ENCODE measurements at regions not wholly inside any gene's neighbourhood (a gene's known extent, or its start where the extent isn't known, plus 50 kb on each side); places are given as distances from the start of the nearest gene placed in this dataset.

DNA sequence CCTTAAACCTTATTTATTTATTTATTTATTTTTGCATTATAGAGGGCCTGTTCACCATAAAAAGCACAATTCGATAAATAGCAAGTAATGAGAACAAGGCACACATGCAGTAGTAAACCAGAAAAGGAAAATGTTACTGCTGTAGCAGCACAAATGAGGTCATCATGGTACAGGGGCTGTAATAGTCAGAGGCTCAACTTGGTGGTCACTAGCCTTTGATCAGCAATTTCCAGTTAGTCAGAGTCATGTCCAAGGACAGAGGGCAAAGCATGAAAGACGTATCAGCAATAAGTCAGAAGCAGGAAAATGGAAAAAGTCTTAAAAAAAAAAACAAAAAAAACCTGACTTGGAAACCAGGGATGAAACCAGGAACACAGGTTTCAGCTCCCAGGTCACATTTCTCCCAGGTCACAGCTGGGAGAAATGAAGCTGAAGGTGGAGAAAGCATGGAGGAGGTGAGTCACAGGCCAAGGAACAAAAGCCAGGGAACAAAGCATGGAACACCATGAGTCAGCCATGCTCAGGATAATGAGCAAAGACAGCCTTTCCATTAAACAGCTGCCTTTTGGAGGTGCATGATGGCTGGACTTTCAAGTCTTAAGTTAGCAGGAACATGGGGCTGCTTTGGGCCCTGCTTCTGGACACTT is 556.3 kb downstream of the LTN1 start:
- TF ChIP-seq, protein P1, sequence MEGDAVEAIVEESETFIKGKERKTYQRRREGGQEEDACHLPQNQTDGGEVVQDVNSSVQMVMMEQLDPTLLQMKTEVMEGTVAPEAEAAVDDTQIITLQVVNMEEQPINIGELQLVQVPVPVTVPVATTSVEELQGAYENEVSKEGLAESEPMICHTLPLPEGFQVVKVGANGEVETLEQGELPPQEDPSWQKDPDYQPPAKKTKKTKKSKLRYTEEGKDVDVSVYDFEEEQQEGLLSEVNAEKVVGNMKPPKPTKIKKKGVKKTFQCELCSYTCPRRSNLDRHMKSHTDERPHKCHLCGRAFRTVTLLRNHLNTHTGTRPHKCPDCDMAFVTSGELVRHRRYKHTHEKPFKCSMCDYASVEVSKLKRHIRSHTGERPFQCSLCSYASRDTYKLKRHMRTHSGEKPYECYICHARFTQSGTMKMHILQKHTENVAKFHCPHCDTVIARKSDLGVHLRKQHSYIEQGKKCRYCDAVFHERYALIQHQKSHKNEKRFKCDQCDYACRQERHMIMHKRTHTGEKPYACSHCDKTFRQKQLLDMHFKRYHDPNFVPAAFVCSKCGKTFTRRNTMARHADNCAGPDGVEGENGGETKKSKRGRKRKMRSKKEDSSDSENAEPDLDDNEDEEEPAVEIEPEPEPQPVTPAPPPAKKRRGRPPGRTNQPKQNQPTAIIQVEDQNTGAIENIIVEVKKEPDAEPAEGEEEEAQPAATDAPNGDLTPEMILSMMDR (IDR thresholded peaks at IDR 0.05), result no peak
- TF ChIP-seq POLR2A (IDR thresholded peaks at IDR 0.05), result no peak
- H3K27me3 ChIP-seq, result no peaks in the 10 kb centered on the region
- H3K9me3 ChIP-seq, result no peaks in the 10 kb centered on the region
- no peaks in the 10 kb centered on the region for H3K4me1 ChIP-seq
- DNase-seq, result no peak
- no peak overlapping the region for H3K27ac ChIP-seq
- no peak overlapping the region for H3K4me3 ChIP-seq
- no peaks in the 10 kb centered on the region for H3K36me3 ChIP-seq

DNA sequence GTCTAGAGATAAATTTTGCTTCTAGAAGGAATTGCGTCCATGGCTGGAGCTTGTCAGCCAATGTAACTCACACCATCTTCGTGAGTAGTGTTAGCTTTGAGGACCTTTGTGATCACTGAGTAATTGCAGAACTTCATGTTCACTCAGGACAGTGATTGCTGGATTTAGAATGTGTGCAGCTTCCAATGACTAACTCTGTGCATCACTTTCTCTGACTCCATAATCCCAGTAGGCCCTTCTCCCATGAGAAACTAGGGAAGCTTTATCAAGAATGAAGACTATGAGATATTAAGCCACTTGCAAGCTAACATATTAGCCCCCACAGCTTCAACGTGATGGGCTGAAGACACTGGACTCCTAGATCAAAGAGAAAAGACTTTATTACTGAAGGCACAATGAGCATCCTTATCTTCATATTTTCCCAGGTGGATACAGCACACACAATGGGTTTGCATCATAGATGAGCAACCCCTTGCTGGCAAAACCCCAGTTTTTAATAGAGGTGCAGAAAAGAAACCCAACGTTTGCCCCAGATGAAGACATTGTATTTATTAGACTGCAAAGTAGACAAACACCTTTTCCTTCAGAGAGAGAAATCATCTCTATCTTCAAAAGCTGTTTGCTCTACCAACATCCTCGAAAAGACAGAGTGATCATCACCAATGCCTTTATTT is 561.0 kb downstream of the LTN1 start:
- no peak for DNase-seq
- Histone ChIP-seq H3K4me1 (no peaks in the 10 kb centered on the region), H3K27ac (no peak overlapping the region), H3K36me3 (no peaks in the 10 kb centered on the region), H3K27me3 (no peaks in the 10 kb centered on the region), H3K4me3 (no peak overlapping the region), H3K9me3 (no peaks in the 10 kb centered on the region)
- no peak for TF ChIP-seq POLR2A (IDR thresholded peaks at IDR 0.05)
- TF ChIP-seq, protein P1 (IDR thresholded peaks at IDR 0.05), result no peak

DNA sequence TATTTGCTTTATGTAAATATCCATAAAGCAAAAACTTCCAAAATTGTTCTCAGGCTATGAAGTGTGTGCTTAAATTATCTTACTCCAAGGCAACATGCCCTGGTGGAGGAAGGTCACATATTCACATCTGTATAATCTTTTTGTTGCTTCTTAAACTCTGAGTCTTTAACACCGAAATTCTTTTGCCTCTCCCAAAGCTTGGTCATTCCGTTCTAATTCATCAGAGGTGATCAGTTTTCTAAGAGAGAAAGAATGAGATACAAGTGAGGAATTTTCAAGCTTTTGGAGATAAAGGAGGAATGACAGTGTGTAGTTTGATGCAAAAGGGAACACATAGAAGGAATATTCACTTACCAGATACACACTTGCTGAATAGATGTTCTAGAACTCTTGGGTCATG is 561.7 kb downstream of the LTN1 start:
- TF ChIP-seq, protein P1 (IDR thresholded peaks at IDR 0.05), result no peak
- no peak for TF ChIP-seq POLR2A (IDR thresholded peaks at IDR 0.05)
- Histone ChIP-seq H3K36me3 (no peaks in the 10 kb centered on the region), H3K27ac (no peak overlapping the region), H3K27me3 (no peaks in the 10 kb centered on the region), H3K4me1 (no peaks in the 10 kb centered on the region), H3K4me3 (no peak overlapping the region), H3K9me3 (no peaks in the 10 kb centered on the region)
- DNase-seq, result no peak

DNA sequence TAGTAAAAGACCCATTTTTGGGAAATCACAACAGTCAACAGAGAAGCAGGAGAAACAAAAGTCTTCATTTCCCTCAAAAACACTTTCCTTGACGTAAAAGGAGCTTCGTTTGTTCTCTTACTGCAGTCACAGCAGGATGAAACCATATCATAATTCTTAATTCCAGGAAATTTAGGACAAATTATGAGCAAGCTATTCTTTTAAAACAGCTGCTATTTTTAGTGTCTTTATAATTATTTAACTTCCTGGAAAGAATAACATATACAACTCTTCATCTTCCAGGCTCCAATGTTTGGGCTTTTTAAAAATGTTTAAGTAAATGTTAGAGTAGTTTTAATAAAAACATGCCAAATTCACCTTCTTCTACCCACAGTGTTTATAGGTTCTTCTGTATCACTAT is 563.5 kb downstream of the LTN1 start:
- Histone ChIP-seq H3K4me1 (no peaks in the 10 kb centered on the region), H3K27ac (no peak overlapping the region), H3K4me3 (no peak overlapping the region), H3K27me3 (no peaks in the 10 kb centered on the region), H3K36me3 (no peaks in the 10 kb centered on the region), H3K9me3 (no peaks in the 10 kb centered on the region)
- DNase-seq, result no peak
- TF ChIP-seq, protein P1 (IDR thresholded peaks at IDR 0.05), result no peak
- TF ChIP-seq POLR2A (IDR thresholded peaks at IDR 0.05), result no peak

DNA sequence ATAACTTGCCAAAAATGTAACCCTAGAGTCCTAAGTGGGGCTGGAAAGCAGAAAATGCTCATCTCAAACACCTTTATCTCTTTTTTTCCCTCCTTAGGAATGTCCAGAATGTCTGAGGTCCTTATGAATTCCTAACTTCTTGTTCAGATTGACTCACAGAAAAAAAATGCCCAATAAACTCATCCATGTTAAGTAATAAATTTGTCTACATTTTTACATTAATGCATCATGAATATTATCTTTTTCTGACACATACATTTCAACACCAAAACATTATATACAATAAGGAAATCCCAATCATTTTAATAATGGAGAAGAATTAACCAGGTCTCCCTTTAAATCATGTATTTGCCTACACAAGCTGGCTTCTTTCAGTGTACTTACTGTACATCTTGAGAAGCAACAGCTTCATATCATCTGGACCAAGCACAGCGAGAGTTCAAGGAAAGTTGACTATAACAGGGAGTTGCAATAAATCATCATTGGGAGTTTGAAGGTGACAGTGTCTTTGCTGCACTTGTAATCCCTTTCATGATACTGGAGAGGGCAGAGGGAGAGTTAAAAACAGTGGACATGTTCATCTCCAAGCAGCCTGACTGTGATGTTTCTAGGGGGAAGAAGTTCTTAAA is 565.2 kb downstream of the LTN1 start:
- no peaks in the 10 kb centered on the region for H3K9me3 ChIP-seq
- no peak for TF ChIP-seq POLR2A (IDR thresholded peaks at IDR 0.05)
- TF ChIP-seq, protein P1 (IDR thresholded peaks at IDR 0.05), result no peak
- H3K27ac ChIP-seq, result no peak overlapping the region
- no peak for DNase-seq
- H3K27me3 ChIP-seq, result no peaks in the 10 kb centered on the region
- H3K36me3 ChIP-seq, result no peaks in the 10 kb centered on the region
- H3K4me1 ChIP-seq, result no peaks in the 10 kb centered on the region
- H3K4me3 ChIP-seq, result no peak overlapping the region
